HG03108 (cell line): ENCODE measurements at regions not wholly inside any gene's neighbourhood (a gene's known extent, or its start where the extent isn't known, plus 50 kb on each side); places are given as distances from the start of the nearest gene placed in this dataset.
"Not testable (repeated sequence)": the region's sequence is repeated elsewhere in the genome, so short reads cannot be mapped to it uniquely, and the experiment has no call there.

Source experiments
- ATAC-seq: cut with Tn5 transposase; IDR thresholded peaks from one replicate; pipeline ENCODE4 v1.9.1; 2021; ENCODE audit warnings: moderate library complexity; ENCODE audit not compliant: unreplicated experiment

DNA sequence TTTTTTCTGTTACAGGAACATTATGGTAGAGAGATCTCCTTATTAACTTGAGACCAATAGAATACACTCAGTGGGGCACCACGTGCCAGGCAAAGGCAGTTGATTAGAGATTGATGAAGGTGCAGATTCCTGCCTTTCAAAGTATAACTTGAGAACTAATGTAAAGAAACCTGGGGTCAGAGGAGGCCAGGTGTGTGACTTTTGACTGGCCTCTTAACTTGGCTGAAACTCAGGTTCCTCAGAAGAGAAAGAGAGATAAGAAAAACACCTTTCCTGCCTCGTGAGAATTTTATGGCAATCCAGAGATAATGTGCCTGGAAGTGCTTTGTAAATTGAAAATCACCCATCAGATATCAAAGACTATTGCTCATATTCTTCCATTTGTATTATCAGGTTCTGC is 110.7 kb upstream of the GZMB start:
- no peak for ATAC-seq

DNA sequence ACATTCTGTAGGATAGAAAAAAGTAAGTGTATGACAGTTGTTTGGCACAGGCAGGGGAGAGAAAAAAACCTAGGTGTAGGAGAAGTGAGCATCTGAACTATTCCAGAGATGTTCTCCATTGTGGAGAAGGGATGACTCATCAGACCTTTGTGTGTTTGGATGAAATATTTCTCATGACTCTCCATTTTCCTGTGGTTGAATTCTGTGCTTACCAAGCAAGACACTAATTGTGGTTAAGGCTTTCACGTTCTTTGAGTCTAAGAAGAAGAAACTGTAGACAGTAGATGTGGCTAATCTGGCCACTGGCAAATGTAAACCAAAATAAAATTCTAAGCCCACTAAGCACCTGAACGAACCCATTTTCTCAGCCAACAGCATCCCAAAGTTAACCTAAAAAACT is 107.9 kb upstream of the GZMB start:
- ATAC-seq = no peak

DNA sequence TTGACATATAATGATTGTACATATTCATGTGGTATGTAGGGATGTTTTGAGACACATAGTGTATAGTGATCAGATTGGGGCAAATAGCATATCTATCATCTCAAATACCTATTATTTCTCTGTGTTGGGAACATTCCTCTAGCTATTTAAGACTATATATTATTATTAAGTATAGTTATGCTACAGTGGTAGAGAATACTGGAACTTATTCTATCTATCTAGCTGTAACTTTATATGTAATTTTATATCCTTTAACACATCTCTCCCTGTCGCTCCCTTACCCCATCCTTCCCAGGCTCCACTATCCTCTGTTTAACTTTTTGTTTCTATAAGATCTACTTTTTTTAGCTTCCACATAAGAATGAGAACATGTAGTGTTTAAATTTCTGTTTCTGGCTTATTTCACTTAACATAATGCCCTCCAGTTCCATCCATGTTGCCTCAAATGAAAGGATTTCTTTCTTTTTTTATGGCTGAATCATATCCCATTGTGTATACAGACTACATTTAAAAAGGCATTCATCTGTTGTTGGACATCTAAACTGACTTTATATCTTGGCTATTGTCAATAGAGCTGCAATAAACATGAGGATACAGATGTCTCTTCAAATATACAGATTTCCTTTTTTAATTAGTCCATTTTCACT is 102.1 kb upstream of the GZMB start:
- ATAC-seq = no peak

DNA sequence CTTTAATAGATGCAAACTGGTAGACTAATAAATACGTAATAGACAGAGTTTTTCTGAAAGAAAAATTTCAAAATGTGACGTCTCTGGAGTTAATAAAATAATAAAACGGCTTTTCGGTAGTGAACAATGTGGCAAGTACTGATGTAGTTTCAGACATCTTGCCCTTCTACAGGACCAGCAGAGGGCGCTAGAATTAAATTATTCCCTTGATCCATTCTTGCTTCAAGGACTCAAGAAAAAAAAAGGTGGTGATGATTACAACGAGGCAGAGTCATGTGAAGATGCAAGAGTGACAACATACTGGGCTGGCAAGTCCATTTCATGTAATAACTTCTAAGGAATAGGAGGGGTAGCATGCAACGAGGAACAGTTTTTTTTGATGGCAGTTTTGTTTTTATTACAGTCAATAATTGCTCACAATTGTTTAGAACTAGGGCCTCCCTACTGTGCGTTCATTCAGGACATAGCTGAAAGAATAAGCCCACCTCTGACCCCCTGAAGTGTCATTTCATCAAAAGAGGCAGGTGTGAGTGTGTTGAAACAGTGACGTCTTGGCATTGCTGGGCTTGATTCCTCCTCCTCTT is 101.0 kb upstream of the GZMB start:
- no peak for ATAC-seq

DNA sequence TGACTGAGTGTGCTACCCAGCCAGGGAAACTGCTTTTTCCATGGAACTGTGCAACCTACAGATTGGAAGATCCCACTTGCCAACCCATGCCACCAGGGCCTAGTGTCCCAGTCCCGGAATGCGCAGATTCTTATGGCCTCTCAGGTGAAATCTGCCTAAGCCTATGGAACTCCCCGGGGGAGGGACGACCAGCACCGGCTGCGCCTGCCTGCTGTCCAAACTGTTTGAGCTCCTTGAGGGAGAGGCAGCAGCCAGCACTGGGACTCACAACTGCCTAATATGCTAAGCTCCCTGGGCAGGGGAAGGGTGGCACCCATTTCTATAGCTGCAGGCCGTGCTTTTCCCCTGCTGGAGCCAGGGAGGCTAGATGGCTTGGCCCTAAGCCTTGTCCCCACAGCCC is 92.5 kb upstream of the GZMB start:
- no peak for ATAC-seq

DNA sequence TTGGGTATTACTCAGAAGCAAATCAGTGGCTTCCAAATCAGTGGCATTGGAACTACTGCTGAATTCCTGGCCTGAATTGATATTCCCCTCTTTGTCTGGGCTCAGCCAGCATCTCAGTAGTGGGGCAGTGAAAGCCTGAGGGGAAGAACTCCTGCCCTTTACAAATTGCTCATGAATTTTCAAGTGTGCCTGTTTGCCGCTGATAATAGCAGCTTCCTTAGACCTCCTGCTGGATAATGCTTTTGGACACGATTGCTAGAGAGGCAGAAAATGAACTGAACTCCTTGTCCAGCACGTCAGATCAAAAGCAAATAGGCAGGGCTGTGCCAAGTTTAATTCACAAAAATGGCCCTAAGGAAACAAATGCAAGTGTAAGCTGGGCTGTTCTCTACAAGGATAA is 91.3 kb upstream of the GZMB start:
- no peak for ATAC-seq

DNA sequence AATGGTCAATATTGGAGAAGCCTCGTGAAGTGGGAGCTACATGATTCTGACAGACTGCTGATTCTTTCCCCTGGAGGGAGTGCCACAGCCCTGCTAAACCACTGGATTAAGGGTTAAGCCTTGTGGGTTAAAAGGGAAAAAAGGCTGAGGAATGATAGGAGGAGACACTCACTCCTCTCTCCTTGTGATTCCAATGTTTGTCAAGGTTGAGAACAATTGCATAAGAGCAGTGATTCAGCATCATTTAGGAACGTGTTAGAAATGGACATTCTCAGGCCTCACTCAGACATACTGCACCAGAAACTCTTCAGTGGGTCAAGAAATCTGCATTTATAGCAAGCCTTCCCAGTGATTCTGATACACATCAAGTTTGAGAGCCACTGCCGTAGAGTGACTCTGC is 87.8 kb upstream of the GZMB start:
- no peak for ATAC-seq

DNA sequence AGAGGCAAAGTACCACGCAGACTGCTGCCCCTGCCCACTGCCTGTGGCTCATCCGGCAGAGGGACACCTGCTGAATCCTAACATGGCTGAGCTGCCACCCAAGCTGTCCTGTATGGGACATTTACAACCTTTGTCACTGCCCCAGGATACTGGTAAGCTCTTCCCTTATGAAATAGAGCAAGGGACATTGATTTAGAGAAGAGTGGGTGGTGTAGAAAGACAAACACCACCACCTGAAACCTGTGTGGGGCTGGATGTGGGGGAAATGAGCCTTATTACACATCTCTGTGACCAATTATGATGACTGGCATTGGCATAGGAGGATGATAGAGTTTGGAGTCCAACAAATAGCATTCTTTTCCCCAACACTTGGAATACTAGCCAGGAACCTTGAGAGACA is 81.2 kb upstream of the GZMB start:
- no peak for ATAC-seq

DNA sequence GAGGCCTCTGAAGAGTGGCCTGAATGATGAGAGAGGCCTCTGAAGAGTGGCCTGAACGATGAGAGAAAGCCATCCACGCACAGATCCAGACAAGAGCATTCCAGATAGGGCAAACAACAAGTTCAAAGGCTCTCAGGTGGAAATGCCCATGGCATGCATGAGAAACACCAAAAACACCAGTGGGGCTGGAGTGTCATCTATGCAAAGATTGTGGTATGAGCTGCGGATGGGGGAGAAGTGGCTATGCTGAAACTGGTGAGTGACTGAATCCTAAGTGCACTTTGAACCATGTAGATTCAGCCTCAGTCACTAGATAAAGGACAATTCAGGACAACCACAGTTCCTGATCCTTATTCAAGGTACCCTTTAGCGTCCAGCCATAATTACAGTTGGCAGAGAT is 79.4 kb upstream of the GZMB start:
- no peak for ATAC-seq

DNA sequence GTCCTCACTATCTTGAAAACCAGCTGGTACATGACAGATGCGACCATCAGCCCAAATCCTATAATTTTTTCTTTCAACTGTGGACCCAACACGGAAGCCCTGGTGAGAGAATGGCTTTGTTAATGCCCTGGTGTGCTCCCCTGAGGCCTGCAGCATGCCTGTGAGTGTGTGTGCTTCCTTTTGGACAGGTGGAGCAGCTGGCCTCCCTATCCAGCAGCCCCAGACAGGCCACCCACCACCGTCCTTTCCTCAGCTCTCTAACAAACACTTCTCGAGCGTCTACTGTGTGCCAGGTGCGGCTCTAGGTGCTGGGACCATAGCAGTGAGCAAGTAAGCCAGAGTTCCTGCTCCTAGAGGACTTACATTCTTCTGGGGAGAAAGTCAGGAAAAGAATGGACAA is 78.9 kb upstream of the GZMB start:
- no peak for ATAC-seq

DNA sequence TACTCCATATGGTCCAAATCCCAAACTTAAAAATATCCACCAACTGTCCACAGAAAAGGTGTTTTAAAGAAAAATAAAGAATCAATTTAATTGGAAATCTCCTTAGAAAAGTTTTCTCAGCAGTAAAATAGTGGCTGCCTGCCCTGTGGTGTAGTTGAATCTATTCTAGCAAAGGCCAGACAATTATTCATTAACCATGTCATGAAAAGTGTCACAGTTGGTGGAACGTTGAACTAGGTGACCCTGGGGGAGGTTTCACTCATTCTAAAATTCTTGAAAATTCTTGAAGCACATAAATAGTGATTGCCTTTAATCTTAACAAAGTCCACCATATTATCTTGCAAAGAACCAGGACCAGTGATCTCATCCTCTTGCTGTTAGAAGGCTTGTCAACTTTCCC is 78.4 kb upstream of the GZMB start:
- ATAC-seq = no peak

DNA sequence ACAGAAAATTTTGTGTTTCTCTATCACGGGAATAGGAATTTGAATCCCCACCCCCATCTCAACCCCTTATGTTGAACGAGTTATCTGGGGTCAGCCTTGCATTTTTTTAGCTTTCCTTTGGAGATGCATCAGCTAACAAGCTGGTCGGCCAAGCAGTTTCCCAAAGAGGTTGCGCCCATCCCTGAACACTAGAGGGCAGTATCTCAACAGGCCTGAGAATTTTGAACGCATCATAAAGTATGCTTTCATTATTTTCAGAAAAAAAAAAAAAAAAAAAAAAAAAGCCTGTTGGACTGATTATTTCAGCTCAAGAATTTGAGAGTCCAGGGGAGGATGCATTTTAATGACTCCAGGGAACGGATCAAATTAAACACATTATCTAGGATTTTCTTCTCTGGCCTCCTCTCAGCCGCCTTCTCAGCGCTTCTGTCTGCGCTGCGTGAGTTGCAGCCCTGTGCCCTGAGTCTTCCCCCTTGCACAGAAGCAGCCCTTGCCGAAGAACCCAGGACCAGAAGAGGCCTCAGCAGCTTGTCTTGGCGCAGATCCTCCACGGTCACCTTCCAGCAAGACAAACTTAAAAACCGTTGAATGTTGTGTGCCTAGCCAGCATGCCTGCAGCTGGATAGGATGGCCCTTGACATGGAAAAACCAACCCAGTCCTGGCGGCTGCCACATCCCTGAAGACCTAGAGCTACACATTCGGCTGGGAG is 76.6 kb upstream of the GZMB start:
- no peak for ATAC-seq

DNA sequence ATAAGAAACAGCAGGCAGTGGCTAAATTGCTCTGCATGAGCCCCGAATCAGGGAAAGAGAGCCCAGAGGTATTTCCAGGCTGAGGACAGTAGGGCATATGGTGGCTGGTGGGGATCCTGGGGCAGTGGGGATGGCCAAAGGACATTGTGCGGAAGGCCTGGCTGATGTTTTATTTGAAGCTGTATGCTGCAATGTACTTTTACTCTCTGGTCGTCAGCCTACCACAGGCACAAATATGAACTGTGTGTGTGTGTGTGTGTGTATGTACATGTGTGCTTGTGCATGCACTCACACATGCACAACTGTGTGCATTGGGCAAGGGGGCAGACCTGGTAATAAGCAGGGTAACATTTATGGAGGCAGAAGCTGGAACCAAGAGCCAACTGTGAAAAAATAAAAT is 74.7 kb upstream of the GZMB start:
- ATAC-seq = no peak

DNA sequence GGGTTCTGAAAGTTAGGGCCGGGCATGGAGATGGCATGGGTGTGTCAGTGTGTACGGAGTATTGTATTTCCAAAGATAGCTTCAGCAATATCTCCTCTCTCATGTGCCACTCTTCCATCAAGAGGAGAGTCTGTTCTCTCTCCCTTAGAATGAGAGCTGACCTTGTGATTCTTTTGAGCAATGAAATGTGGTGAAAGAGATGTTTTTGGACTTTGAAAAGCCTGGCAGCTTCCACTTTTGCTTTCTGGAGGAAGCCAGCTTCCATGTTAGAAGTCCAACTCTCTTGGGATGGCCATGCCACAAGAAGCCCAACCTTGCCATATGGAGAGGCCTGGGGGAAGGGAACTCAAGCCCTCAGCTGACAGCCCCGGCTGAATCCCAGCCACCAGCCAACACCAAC is 72.4 kb upstream of the GZMB start:
- ATAC-seq = no peak

DNA sequence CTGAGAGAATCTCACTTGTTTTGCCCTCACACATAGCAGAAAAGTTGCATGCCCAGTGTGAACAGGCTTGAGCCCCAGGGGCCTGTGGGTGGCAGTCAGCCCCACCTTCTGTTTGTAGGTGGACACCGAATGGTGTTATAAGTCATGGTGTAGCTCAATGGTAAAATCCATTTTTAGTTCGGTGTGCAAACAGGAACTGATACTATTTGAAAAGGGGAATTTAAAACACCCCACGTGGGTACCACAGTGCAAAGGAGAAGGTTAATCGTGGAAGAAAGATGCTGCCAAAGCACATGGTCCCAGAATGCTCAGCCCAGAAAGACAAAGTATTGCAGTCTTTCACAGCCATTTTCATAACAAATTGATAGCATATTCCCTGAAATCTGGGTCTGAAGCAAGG is 71.8 kb upstream of the GZMB start:
- peak; percentile 83 for ATAC-seq

DNA sequence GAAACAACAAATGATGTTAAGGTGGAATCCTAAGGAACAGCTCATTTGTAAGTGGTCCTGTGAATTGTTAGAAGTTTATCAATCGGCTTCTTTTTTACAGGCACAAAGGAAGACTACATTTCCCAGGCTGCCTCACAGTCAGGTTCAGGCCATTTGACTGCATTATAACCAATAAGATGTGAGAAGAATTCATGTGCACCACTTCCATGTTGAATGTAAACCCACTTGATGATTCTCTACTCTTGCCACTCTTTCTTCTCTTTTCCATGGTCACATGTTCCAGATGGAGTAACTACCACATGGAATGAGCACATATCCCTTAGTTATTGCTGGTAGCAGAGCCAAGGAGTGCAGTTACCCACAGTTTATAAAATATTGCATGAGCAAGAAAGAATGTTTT is 67.1 kb upstream of the GZMB start:
- no peak for ATAC-seq

DNA sequence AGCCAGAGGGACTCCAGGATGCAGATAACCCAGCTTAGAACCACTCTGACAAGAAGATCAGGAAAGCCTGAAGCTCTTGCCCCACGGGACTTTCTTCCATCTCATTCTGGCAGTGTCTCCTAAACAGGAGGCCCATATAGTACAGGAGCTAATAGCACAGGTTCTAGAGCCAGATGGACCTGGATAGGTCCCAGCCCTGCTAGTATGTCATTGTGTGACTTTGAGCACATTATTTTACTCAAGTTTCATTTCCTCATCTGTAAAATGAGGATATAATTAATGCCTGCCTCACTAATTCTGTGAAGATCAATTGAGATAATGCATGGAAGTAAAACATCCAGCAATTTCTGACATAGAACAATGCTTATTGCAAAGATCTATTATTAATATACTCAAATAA is 66.5 kb upstream of the GZMB start:
- ATAC-seq = no peak

DNA sequence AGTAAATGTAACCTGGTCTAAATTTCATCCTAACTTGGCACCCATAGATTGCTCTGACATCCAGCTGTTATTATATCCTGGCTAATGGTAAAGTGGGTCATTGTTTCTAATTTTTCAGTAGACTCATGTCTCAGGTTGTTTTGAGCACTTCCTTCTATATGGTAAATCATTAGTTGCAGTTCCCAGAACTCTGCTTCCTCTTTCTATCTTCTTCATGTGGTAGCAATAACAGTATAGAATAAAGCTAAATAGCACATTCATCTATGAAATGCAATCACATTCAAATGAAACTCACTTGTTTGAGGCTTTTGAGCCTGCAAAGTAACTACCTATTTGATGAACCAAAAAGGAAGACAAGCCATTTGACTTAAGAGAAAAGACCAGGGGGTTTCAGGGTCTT is 65.1 kb upstream of the GZMB start:
- ATAC-seq = peak; percentile 61

DNA sequence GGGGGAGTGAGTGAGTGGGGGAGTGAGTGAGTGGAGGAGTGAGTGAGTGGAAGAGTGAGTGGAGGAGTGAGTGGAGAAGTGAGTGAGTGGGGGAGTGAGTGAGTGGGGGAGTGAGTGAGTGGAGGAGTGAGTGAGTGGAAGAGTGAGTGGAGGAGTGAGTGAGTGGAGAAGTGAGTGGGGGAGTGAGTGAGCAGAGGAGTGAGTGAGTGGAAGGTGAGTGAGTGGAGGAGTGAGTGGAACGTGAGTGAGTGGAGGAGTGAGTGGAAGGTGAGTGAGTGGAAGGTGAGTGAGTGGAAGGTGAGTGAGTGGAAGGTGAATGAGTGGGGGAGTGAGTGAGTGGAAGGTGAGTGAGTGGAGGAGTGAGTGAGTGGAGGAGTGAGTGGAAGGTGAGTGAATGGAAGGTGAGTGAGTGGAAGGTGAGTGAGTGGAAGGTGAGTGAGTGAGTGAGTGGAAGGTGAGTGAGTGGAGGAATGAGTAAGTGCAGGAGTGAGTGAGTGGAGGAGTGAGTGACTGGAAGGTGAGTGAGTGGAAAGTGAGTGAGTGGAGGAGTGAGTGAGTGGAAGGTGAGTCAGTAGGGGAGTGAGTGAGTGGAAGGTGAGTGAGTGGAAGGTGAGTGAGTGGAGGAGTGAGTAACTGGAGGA is 62.4 kb upstream of the GZMB start:
- ATAC-seq = not testable (repeated sequence)

DNA sequence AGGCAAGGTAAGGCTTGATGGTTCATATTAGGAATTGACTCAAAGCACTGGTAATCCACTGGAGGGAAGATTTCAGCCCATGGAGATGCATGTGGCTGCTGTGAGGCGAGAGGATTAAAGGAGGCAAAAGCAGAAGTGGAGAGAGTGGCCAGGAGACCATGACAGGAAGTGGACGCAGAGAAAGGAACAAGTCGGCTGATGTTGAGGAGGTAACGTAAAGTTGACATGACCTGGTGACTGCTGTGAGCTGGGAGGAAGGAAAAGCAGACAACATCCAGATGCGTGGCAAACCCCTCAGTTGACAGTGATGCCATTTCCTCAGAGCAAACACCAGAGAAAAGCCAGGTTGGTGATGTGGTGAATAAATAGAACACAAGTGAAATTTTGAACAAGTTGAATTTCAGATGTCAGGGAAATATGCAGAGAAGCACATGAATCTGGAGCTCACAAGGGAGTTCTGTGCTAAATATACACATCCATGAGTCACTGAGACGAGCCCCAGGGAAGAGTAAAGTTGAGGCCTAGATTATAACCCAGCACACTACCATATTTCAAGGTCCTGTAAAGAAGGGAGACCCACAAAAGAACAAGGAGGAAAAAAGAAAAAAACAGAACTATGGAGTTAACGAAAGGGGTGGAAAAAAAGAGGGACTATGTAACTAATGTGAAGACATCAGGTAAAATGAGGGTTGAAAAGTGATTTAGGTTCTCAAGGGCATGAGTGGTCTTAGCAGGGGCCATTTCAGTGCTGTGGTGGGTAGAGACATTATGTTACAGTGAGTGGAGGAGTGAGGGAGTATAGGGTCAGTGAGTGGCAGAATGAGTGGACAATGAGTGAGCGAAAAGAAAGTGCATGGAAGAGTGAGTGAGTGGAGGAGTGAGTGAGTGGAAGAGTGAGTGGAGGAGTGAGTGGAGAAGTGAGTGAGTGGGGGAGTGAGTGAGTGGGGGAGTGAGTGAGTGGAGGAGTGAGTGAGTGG is 61.6 kb upstream of the GZMB start:
- ATAC-seq = peak; percentile 42

DNA sequence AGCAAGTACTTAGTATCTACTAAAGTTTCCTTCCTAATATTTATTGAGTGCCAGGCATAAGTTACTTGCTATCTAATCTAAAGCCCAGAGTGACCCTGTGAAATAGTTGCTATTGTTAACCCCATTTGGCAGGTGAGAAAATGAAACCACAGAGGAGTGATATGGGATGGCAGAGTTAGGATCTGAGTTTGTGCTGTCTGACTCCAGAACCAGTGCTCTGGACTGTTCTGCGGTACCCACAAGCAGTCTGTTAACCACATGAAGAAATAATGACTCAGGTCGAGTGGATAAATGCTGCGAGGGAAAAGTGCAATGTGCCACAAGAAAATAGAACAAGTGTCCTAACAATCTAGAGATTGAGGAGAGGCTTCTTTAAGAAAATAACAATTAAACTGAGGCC is 60.7 kb upstream of the GZMB start:
- no peak for ATAC-seq
